GM12875 (cell line): ENCODE measurements at regions not wholly inside any gene's neighbourhood (a gene's known extent, or its start where the extent isn't known, plus 50 kb on each side); places are given as distances from the start of the nearest gene placed in this dataset.

Experiments
- H3K4me3 ChIP-seq: one replicate; pipeline ENCODE4 v1.5.1; 2011; ENCODE audit warnings: low read depth, low read length, control low read depth
- CTCF ChIP-seq: IDR thresholded peaks from 2 replicates; pipeline ENCODE4 v1.5.1; 2011; ENCODE audit warnings: low read depth, mild to moderate bottlenecking, control low read depth, inconsistent platforms, low read length, moderate library complexity, borderline replicate concordance; ENCODE audit not compliant: insufficient read depth

DNA sequence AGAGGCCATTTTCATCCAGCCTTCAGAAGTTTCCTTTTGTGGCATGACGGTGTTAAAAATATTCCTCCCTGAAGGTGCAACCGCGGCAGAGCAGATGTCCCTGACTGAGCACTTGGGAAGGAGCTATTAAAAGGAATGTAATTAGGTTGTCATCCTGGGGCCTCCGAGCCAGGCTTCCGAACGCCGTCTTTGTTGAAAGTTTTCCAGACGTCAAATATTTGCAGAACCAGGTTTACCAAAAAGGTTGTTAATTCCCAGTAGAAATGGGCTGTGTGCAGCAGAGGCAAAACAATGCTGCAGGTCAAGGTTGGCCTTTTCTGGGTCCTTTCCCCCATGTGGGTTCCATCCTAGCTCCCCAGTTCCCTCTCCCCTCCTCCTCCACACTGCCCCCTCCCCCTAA lies 88.8 kb upstream of the CALM2 start:
- no peak for TF ChIP-seq CTCF
- no peak overlapping the region for H3K4me3 ChIP-seq

- no peak for TF ChIP-seq CTCF
- no peak overlapping the region for H3K4me3 ChIP-seq
Observed at GRCh38 chr2:47264686-47265085, 88.4 kb upstream of the CALM2 start.

DNA sequence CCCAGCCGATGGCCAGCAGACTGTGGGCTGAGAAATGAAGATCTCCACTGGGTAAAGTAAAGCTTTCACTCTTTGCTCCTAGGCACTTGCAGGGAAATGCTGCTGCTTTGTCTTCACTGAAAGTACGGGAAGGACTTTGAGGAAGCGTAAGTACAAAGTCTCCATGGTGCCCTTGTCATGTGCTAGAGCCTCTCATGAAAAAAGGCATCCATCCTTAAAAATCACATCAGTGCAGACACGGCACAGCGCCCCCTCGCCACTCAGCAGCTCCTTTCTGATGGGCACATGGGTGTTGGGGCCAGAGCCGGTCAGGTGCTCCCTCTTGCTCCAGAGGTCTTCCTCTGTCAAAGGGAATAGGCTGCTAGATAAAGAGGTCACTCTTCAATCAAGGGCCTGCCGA lies 87.8 kb upstream of the CALM2 start:
- TF ChIP-seq CTCF, result no peak
- H3K4me3 ChIP-seq, result no peak overlapping the region

DNA sequence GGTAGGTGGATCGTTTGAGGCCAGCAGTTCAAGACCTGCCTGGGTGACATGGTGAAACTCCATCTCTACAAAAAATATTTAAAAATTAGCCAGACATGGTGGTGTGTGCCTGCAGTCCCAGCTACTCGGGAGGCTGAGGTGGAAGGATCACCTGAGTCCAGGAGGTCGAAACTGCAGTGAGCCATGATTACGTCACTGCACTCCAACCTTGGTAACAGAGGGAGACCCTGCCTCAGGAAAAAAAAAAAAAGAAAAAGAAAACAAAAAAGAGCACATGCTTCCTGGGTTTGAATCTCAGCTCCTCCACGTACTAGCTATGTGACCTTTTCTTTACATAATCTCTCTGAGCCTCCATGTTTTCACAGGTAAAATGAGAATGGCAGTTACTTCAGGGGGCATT lies 86.3 kb upstream of the CALM2 start:
- TF ChIP-seq CTCF, result no peak
- H3K4me3 ChIP-seq, result no peak overlapping the region

DNA sequence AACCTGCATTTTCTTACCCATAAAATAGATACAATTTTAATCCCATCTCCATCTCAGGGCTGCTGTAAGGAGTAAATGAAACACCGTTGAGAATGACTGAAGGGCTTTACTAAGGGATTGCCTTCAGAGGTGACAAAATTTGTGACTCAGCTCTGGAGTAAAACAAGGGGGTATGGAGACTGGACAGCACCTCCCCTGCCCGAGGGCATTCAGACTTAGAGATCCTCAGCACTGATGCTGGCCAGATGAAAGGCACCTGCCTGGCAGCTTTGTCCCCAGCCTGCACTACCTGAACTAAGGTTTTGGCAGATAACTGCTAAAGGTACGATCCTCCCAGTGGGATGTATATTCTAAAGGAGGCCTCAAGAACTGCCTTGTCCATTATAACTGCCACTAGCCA lies 84.7 kb upstream of the CALM2 start:
- no peak overlapping the region for H3K4me3 ChIP-seq
- no peak for TF ChIP-seq CTCF

- H3K4me3 ChIP-seq, result no peak overlapping the region
- no peak for TF ChIP-seq CTCF
Observed at GRCh38 chr2:47259829-47260228, 83.5 kb upstream of the CALM2 start.

DNA sequence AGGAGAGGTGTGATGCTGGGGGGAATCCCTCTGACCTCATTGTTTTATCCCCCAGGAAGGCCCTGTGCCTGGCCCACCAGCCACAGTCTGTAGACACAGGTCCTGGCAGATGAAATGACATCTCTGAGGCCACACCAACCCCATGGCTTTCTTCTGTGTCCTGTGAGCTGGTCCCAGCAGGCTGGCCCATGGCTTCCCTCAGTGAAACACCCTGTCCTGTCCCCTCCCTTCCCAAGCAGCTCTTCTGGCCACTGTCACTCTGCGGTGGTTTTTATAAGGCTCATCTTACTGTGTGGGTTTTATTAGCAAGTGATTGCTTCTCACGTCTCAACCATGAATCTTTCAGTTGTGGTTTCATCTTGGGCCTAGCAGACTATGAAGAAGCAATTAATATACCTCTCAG lies 81.6 kb upstream of the CALM2 start:
- no peak overlapping the region for H3K4me3 ChIP-seq
- TF ChIP-seq CTCF, result no peak
